Endothelial cell of umbilical vein (primary cell): ENCODE measurements at regions not wholly inside any gene's neighbourhood (a gene's known extent, or its start where the extent isn't known, plus 50 kb on each side); places are given as distances from the start of the nearest gene placed in this dataset.

Experiments
- CTCF ChIP-seq, 2 donors: IDR thresholded peaks; 1 replicate in 1 of 2; 2 replicates in 1 of 2; pipeline ENCODE4 v1.5.1; 2011; ENCODE audit warnings: low read length in 2 of 2, mild to moderate bottlenecking in 2 of 2, moderate library complexity in 2 of 2, control low read depth in 1 of 2, inconsistent platforms in 1 of 2, low read depth in 1 of 2; ENCODE audit not compliant: insufficient read depth in 1 of 2; ENCODE audit errors: extremely low read depth in 1 of 2
- EZH2 ChIP-seq: IDR thresholded peaks from 2 replicates; pipeline ENCODE4 v1.6.1; 2012; ENCODE audit warnings: borderline replicate concordance, low read depth, mild to moderate bottlenecking, moderate library complexity, low read length, inconsistent platforms; ENCODE audit not compliant: severe bottlenecking
- GATA2 ChIP-seq: IDR thresholded peaks from 2 replicates; pipeline ENCODE4 v1.7.0; 2011; ENCODE audit warnings: low read depth, mild to moderate bottlenecking, moderate library complexity, mixed read lengths, low read length; ENCODE audit not compliant: insufficient read length, insufficient read depth
- JUN ChIP-seq: IDR thresholded peaks from 2 replicates; pipeline ENCODE4 v1.6.1; 2011; ENCODE audit warnings: borderline replicate concordance, low read depth; ENCODE audit not compliant: insufficient read length, insufficient read depth
- MAX ChIP-seq: IDR thresholded peaks from 2 replicates; pipeline ENCODE4 v1.6.1; 2011; ENCODE audit not compliant: insufficient read depth, insufficient read length
- MYC ChIP-seq: IDR thresholded peaks from one replicate; pipeline ENCODE4 v1.6.1; 2011; ENCODE audit warnings: mild to moderate bottlenecking, low read depth, low read length
- POLR2A ChIP-seq: IDR thresholded peaks from 2 replicates; pipeline ENCODE4 v1.6.1; 2012; ENCODE audit warnings: low read depth, mild to moderate bottlenecking, control low read depth, low read length
- POLR2AphosphoS5 ChIP-seq: IDR thresholded peaks from 2 replicates; pipeline ENCODE4 v1.6.1; 2012; ENCODE audit warnings: low read depth, mild to moderate bottlenecking, control low read depth, low read length, moderate library complexity; ENCODE audit not compliant: insufficient read depth

DNA sequence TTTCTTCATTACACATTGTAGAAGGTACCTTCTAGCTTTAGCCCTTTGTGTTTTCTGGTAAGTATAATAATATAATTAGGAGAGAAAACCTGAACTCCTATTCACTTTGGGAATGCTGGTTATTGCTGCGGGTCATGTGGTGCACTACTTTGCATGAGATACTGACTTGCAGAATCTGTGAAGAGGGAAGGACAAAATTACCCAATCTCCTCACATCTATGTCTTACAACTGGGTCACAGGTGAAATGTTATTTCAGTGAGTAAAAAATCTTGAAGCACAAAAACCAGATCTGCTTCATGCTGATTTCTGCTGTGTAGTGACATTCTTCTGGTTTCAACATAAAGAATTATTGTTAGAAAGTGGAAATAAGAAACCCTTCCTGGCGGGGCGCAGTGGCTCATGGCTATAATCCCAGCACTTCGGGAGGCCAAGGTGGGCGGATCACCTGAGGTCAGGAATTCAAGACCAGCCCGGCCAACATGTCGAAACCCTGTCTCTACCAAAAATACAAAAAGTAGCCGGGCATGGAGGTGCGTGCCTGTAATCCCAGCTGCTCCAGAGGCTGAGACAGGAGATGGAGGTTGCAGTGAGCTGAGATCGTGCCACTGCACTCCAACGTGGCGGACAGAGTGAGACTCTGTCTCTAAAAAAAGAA is 211.0 kb upstream of the REG3G start:
- TF ChIP-seq MAX: no peak
- no peak for TF ChIP-seq CTCF (IDR thresholded peaks at IDR 0.05; ENCODE audit: extremely low read depth in 1 of 2, insufficient read depth in 1 of 2, low read depth in 1 of 2, low read length in 2 of 2)
- no peak for TF ChIP-seq EZH2
- TF ChIP-seq POLR2AphosphoS5: no peak
- no peak for TF ChIP-seq POLR2A
- TF ChIP-seq GATA2: no peak
- no peak for TF ChIP-seq MYC
- no peak for TF ChIP-seq JUN
